HEK293T (cell line): ENCODE measurements at regions not wholly inside any gene's neighbourhood (a gene's known extent, or its start where the extent isn't known, plus 50 kb on each side); places are given as distances from the start of the nearest gene placed in this dataset.

Experiments
- CTCF ChIA-PET: fragments of 350-600 bp; formaldehyde crosslinking; extraction: SDS; loops from one replicate; lab custom pipeline; 2021; ENCODE audit warnings: antibody characterized with exemption, inconsistent platforms; lab: Yijun Ruan, JAX
- POLR2A ChIA-PET: fragments of 350-600 bp; formaldehyde crosslinking; extraction: SDS; loops from one replicate; lab custom pipeline; 2020; ENCODE audit warnings: antibody characterized with exemption, inconsistent platforms; lab: Yijun Ruan, JAX
- DNase-seq: peaks from one replicate; pipeline ENCODE4 v3.0.0; 2012; ENCODE audit warnings: mixed read lengths; ENCODE audit errors: extremely low spot score
- ARNT ChIP-seq: fragments of 450-650 bp; IDR thresholded peaks from 2 replicates; pipeline ENCODE4 v1.6.1; 2017; ENCODE audit warnings: mild to moderate bottlenecking
- BHLHE40 ChIP-seq: fragments of 450-650 bp; IDR thresholded peaks from 2 replicates; pipeline ENCODE4 v1.6.1; 2016; ENCODE audit warnings: mild to moderate bottlenecking, moderate library complexity, borderline replicate concordance
- CTBP1 ChIP-seq: fragments of 450-650 bp; IDR thresholded peaks from 2 replicates; pipeline ENCODE4 v1.6.1; 2016; ENCODE audit warnings: borderline replicate concordance
- ELF4 ChIP-seq: fragments of 450-650 bp; IDR thresholded peaks from 2 replicates; pipeline ENCODE4 v1.6.1; 2017; ENCODE audit warnings: antibody characterized with exemption
- FOXA1 ChIP-seq: fragments of 450-650 bp; IDR thresholded peaks from 2 replicates; pipeline ENCODE4 v1.6.1; 2016; ENCODE audit warnings: mild to moderate bottlenecking
- FOXK2 ChIP-seq: fragments of 450-650 bp; IDR thresholded peaks from 2 replicates; pipeline ENCODE4 v1.6.1; 2016; ENCODE audit warnings: mild to moderate bottlenecking
- FOXM1 ChIP-seq: fragments of 450-650 bp; IDR thresholded peaks from 2 replicates; pipeline ENCODE4 v1.6.1; 2017; ENCODE audit warnings: mild to moderate bottlenecking, borderline replicate concordance
- HDGF ChIP-seq: fragments of 450-650 bp; IDR thresholded peaks from 2 replicates; pipeline ENCODE4 v1.6.1; 2017; ENCODE audit warnings: antibody characterized with exemption, borderline replicate concordance
- L3MBTL2 ChIP-seq: fragments of 450-650 bp; conservative IDR thresholded peaks from 2 replicates; pipeline ENCODE4 v1.6.1; 2016; ENCODE audit warnings: mild to moderate bottlenecking
- LEF1 ChIP-seq: fragments of 450-650 bp; IDR thresholded peaks from 2 replicates; pipeline ENCODE4 v1.6.1; 2017; ENCODE audit warnings: mild to moderate bottlenecking, borderline replicate concordance
- NFRKB ChIP-seq: fragments of 450-650 bp; IDR thresholded peaks from 2 replicates; pipeline ENCODE4 v1.6.1; 2016; ENCODE audit warnings: mild to moderate bottlenecking, moderate library complexity
- SP1 ChIP-seq: fragments of 450-650 bp; IDR thresholded peaks from 2 replicates; pipeline ENCODE4 v1.6.1; 2017
- SUZ12 ChIP-seq: fragments of 450-650 bp; IDR thresholded peaks from 2 replicates; pipeline ENCODE4 v1.6.1; 2016; ENCODE audit warnings: mild to moderate bottlenecking
- TARDBP ChIP-seq: fragments of 450-650 bp; IDR thresholded peaks from 2 replicates; pipeline ENCODE4 v1.6.1; 2016
- ZNF384 ChIP-seq: fragments of 450-650 bp; IDR thresholded peaks from 2 replicates; pipeline ENCODE4 v1.6.1; 2016
- TF ChIP-seq, protein P1 (sequence below): fragments of 450-650 bp; IDR thresholded peaks from 2 replicates; pipeline ENCODE4 v1.6.1; 2016

DNA sequence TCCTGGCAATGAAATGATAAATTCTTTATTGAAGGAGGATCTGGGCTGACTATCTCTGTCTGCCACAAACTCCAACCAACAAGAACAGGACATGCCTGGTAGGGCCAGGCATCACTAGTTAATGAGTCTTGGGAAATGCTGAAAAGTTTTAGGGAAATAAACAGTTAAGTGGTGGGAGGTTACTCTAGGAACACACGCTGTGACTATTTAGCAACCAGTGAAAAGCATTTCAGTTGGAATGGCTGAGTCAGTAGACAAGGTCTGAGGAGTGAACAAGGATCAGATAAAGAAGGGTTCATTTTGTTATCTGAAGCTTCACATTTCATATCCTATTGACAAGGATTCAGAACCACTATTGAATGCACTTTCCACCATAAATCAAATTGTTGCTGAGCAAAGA is 394.9 kb upstream of the BOD1L1 start:
- DNase-seq: no peak
- no peak for TF ChIP-seq ARNT
- no peak for TF ChIP-seq TARDBP
- no peak for TF ChIP-seq CTBP1
- no peak for TF ChIP-seq ZNF384
- no peak for TF ChIP-seq BHLHE40
- TF ChIP-seq HDGF: no peak
- TF ChIP-seq LEF1: no peak
- no peak for TF ChIP-seq FOXK2
- no peak for TF ChIP-seq SUZ12
- TF ChIP-seq, protein P1, sequence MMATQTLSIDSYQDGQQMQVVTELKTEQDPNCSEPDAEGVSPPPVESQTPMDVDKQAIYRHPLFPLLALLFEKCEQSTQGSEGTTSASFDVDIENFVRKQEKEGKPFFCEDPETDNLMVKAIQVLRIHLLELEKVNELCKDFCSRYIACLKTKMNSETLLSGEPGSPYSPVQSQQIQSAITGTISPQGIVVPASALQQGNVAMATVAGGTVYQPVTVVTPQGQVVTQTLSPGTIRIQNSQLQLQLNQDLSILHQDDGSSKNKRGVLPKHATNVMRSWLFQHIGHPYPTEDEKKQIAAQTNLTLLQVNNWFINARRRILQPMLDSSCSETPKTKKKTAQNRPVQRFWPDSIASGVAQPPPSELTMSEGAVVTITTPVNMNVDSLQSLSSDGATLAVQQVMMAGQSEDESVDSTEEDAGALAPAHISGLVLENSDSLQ: no peak
- no peak for TF ChIP-seq FOXA1
- POLR2A ChIA-PET: no interaction called here
- CTCF ChIA-PET: no interaction called here

- POLR2A ChIA-PET: no interaction called here
- CTCF ChIA-PET: no interaction called here
Measured at GRCh38 chr4:14023036-14023435, 395.5 kb upstream of the BOD1L1 start.

GRCh38 chr4:14023896-14024295 is 396.4 kb upstream of the BOD1L1 start:
- no peak for TF ChIP-seq ELF4
- no peak for TF ChIP-seq LEF1
- TF ChIP-seq, protein P1: no peak
- no peak for TF ChIP-seq FOXM1
- no peak for TF ChIP-seq FOXA1
- no peak for TF ChIP-seq ARNT
- ChIA-PET POLR2A (no interaction called here), CTCF (no interaction called here)
- DNase-seq: no peak

More at GRCh38 chr4:14023036-14023435, 395.5 kb upstream of the BOD1L1 start:
- no peak for DNase-seq
- no peak for TF ChIP-seq SUZ12

DNA sequence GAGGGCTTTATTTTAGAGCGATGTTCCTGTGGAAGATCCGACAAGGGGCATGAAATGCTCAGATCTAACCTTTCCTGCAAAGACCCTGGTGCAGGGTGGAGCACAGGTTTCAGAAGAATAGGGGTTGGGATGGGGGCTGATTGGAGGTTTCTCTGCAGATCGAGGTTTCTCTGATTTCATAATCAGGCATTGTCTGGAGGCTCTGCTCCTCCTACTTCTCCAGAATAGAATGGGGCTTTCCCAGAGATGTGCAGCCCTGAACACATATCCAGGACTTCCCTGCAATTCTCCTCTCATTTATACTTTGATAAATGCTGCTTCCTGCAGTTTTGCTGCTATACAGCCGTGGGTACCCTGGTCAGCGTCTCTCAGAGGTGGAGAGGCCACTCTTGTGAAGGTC is 397.6 kb upstream of the BOD1L1 start:
- TF ChIP-seq SUZ12 (no peak), TARDBP (no peak), ARNT (no peak), HDGF (no peak)
- TF ChIP-seq, protein P1: no peak
- CTCF ChIA-PET: no interaction called here
- POLR2A ChIA-PET: no interaction called here
- DNase-seq: no peak

DNA sequence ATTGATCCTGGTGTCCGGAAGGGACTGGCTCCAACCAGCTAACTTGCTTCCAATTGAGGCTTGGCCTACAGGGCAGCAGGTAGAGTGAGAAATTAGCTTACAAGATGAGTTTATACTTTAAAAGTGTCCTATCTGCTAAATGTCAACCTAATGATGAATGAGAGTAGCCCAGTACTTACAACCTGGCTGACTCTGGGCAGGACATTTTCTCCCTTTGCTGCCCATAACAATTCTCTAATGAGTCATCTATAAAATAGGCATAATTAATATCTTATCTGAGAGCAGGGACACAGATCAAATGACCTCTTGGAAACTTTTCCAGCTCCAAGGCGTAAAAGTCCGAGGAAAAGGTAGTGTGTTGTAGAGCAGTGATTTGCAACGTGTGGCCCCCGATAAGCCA is 398.4 kb upstream of the BOD1L1 start:
- CTCF ChIA-PET: interaction anchor here (0.9 kb wide), 1 partner anchor 10 kb away, joined by 4 read pairs; no protein-coding TSS in a partner anchor
- DNase-seq: no peak
- POLR2A ChIA-PET: no interaction called here
- TF ChIP-seq ZNF384: no peak
- TF ChIP-seq FOXK2: no peak
- no peak for TF ChIP-seq NFRKB
- TF ChIP-seq TARDBP: no peak
- TF ChIP-seq SUZ12: no peak
- TF ChIP-seq, protein P1: no peak
- no peak for TF ChIP-seq FOXM1
- TF ChIP-seq CTBP1: no peak
- no peak for TF ChIP-seq LEF1
- no peak for TF ChIP-seq ELF4
- no peak for TF ChIP-seq L3MBTL2
- no peak for TF ChIP-seq ARNT
- TF ChIP-seq SP1: no peak
- TF ChIP-seq FOXA1: no peak
- no peak for TF ChIP-seq HDGF
- TF ChIP-seq BHLHE40: no peak

- CTCF ChIA-PET: no interaction called here
- no peak for DNase-seq
Measured at GRCh38 chr4:14028862-14029261, 401.3 kb upstream of the BOD1L1 start.

More at GRCh38 chr4:14028862-14029261, 401.3 kb upstream of the BOD1L1 start:
- POLR2A ChIA-PET: no interaction called here
- TF ChIP-seq, protein P1: no peak
- TF ChIP-seq FOXA1 (no peak), SP1 (no peak), ELF4 (no peak), NFRKB (no peak), ZNF384 (no peak), CTBP1 (no peak), ARNT (no peak), TARDBP (no peak), SUZ12 (no peak), L3MBTL2 (no peak), LEF1 (no peak), FOXM1 (no peak), FOXK2 (no peak), HDGF (no peak), BHLHE40 (no peak)
